ENCODE measurements at regions not wholly inside any gene's neighbourhood (a gene's known extent, or its start where the extent isn't known, plus 50 kb on each side); places are given as distances from the start of the nearest gene placed in this dataset.

GRCh38 chr13:97139691-97140090 is 82.4 kb upstream of the MBNL2 start:
- no peak for DNase-seq

GRCh38 chr13:97140131-97140530 is 82.0 kb upstream of the MBNL2 start:
- DNase-seq = no peak

GRCh38 chr13:97140611-97141010 is 81.5 kb upstream of the MBNL2 start:
- peak; percentile 49 for DNase-seq

GRCh38 chr13:97141097-97141496 is 81.0 kb upstream of the MBNL2 start:
- no peak for DNase-seq

- peak; percentile 85 for DNase-seq
Measured at GRCh38 chr13:97141564-97142005, 80.5 kb upstream of the MBNL2 start.

- no peak for DNase-seq
Measured at GRCh38 chr13:97142452-97142851, 79.7 kb upstream of the MBNL2 start.

GRCh38 chr13:97145057-97145456 is 77.1 kb upstream of the MBNL2 start:
- DNase-seq = no peak

GRCh38 chr13:97148894-97149293 is 73.2 kb upstream of the MBNL2 start:
- DNase-seq = no peak

- DNase-seq = no peak
Measured at GRCh38 chr13:97160421-97160820, 61.7 kb upstream of the MBNL2 start.

GRCh38 chr13:97161582-97162231 is 60.4 kb upstream of the MBNL2 start:
- DNase-seq = no peak

- no peak for DNase-seq
Measured at GRCh38 chr13:97165502-97166425, 56.4 kb upstream of the MBNL2 start.

- no peak for DNase-seq
Measured at GRCh38 chr13:97171136-97171535, 51.0 kb upstream of the MBNL2 start.

Measured in HCEC 1CT (cell line).